IMR-90 (cell line): ENCODE measurements at regions not wholly inside any gene's neighbourhood (a gene's known extent, or its start where the extent isn't known, plus 50 kb on each side); places are given as distances from the start of the nearest gene placed in this dataset.

Source experiments
- ATAC-seq: fragments of 200-7000 bp; cut with Tn5 transposase; 2 replicates; pipeline ENCODE4 v1.9.1; 2020; ENCODE audit warnings: low read depth, mild to moderate bottlenecking, moderate library complexity
- BruUV-seq: library from RNA; stranded (reverse); fragments of 400-500 nt; replicated peaks from 2 replicates; lab custom pipeline; 2021; lab: Mats Ljungman, UMichigan
- CTCF ChIA-PET: fragments of 300-600 bp; formaldehyde crosslinking; extraction: SDS; loops from one replicate; lab custom pipeline; 2021; ENCODE audit warnings: antibody characterized with exemption; lab: Yijun Ruan, JAX
- POLR2A ChIA-PET: fragments of 300-600 bp; sonication (Branson Sonifier 250); formaldehyde crosslinking; loops from one replicate; lab custom pipeline; 2022; ENCODE audit warnings: antibody characterized with exemption; ENCODE audit not compliant: unreplicated experiment; lab: Charles Lee
- DNase-seq: peaks from one replicate; pipeline ENCODE4 v3.0.0; 2013
- H2AFZ ChIP-seq: replicated peaks from 2 replicates; pipeline ENCODE3; 2013; ENCODE audit warnings: low read length, mild to moderate bottlenecking; ENCODE audit not compliant: poor library complexity
- H2AK5ac ChIP-seq: 2 replicates; pipeline ENCODE4 v1.6.1; 2013; ENCODE audit warnings: low read depth, low read length, inconsistent platforms
- H2AK9ac ChIP-seq: replicated peaks from 2 replicates; pipeline ENCODE3; 2013; ENCODE audit warnings: mild to moderate bottlenecking, low read depth, low read length, moderate library complexity; ENCODE audit not compliant: poor library complexity
- H2BK120ac ChIP-seq: 2 replicates; pipeline ENCODE4 v1.6.1; 2013; ENCODE audit warnings: low read depth, low read length, inconsistent platforms
- H2BK15ac ChIP-seq: 3 replicates; pipeline ENCODE4 v1.6.1; 2013; ENCODE audit warnings: low read depth, low read length, inconsistent platforms
- H2BK20ac ChIP-seq: 2 replicates; pipeline ENCODE4 v1.6.1; 2013; ENCODE audit warnings: low read depth, mild to moderate bottlenecking, inconsistent platforms, low read length, moderate library complexity
- H2BK5ac ChIP-seq: 2 replicates; pipeline ENCODE4 v1.6.1; 2013; ENCODE audit warnings: mild to moderate bottlenecking, low read depth, low read length, inconsistent platforms; ENCODE audit not compliant: poor library complexity, severe bottlenecking
- H3K14ac ChIP-seq: replicated peaks from 2 replicates; pipeline ENCODE4 v1.6.1; 2013; ENCODE audit warnings: low read depth, low read length, inconsistent platforms
- H3K18ac ChIP-seq: 2 replicates; pipeline ENCODE4 v1.6.1; 2013; ENCODE audit warnings: low read depth, low read length, control low read depth
- H3K23ac ChIP-seq: 2 replicates; pipeline ENCODE4 v1.6.1; 2013; ENCODE audit warnings: low read depth, low read length, inconsistent platforms
- H3K27ac ChIP-seq: 2 replicates; pipeline ENCODE4 v1.5.1; 2013; ENCODE audit warnings: mild to moderate bottlenecking, control low read depth, low read length; ENCODE audit not compliant: insufficient read depth
- H3K27me3 ChIP-seq: 2 replicates; pipeline ENCODE4 v1.6.1; 2013; ENCODE audit warnings: low read length; ENCODE audit not compliant: control insufficient read depth, insufficient read depth
- H3K36me3 ChIP-seq: 2 replicates; pipeline ENCODE4 v1.6.1; 2013; ENCODE audit warnings: low read length, mixed read lengths; ENCODE audit not compliant: control insufficient read depth, insufficient read depth
- H3K4ac ChIP-seq: 2 replicates; pipeline ENCODE4 v1.6.1; 2013; ENCODE audit warnings: low read depth, low read length, inconsistent platforms
- H3K4me1 ChIP-seq: 2 replicates; pipeline ENCODE4 v1.6.1; 2013; ENCODE audit warnings: low read length, mixed read lengths; ENCODE audit not compliant: control insufficient read depth, insufficient read depth
- H3K4me2 ChIP-seq: 2 replicates; pipeline ENCODE4 v1.6.1; 2013; ENCODE audit warnings: low read depth, mild to moderate bottlenecking, control low read depth, low read length, moderate library complexity
- H3K4me3 ChIP-seq: 2 replicates; pipeline ENCODE4 v1.5.1; 2013; ENCODE audit warnings: low read depth, mild to moderate bottlenecking, control low read depth, low read length, moderate library complexity; ENCODE audit not compliant: insufficient read depth
- H3K56ac ChIP-seq: 2 replicates; pipeline ENCODE4 v1.6.1; 2013; ENCODE audit warnings: low read length, inconsistent platforms; ENCODE audit not compliant: insufficient read depth; ENCODE audit errors: extremely low read depth
- H3K79me1 ChIP-seq, 2 experiments: 2 replicates each; pipeline ENCODE4 v1.6.1; 2013; ENCODE audit warnings: low read length in 2 of 2, inconsistent platforms in 1 of 2, low read depth in 1 of 2
- H3K9ac ChIP-seq: 2 replicates; pipeline ENCODE4 v1.6.1; 2013; ENCODE audit warnings: low read depth, low read length, control low read depth
- H3K9me1 ChIP-seq: 2 replicates; pipeline ENCODE4 v1.6.1; 2013; ENCODE audit warnings: low read length, inconsistent platforms; ENCODE audit not compliant: insufficient read depth
- H3K9me3 ChIP-seq: 2 replicates; pipeline ENCODE4 v1.6.1; 2013; ENCODE audit warnings: low read length; ENCODE audit not compliant: control insufficient read depth, insufficient read depth
- H4K20me1 ChIP-seq: 2 replicates; pipeline ENCODE4 v1.6.1; 2013; ENCODE audit warnings: low read length, inconsistent platforms; ENCODE audit not compliant: insufficient read depth
- H4K5ac ChIP-seq: 2 replicates; pipeline ENCODE4 v1.6.1; 2013; ENCODE audit warnings: mild to moderate bottlenecking, low read depth, low read length, control low read depth
- H4K8ac ChIP-seq, 2 experiments: 2 replicates each; pipeline ENCODE4 v1.6.1; 2013; ENCODE audit warnings: low read depth in 2 of 2, low read length in 2 of 2, control low read depth in 1 of 2, inconsistent platforms in 1 of 2
- H4K91ac ChIP-seq: 2 replicates; pipeline ENCODE4 v1.6.1; 2013; ENCODE audit warnings: low read depth, low read length, inconsistent platforms; ENCODE audit not compliant: insufficient read depth
- BHLHE40 ChIP-seq: fragments of 150-350 bp; IDR thresholded peaks from 2 replicates; pipeline ENCODE4 v1.6.1; 2016; ENCODE audit warnings: mild to moderate bottlenecking, low read depth, low read length
- CEBPB ChIP-seq: IDR thresholded peaks from 2 replicates; pipeline ENCODE4 v1.6.1; 2012; ENCODE audit warnings: low read depth, low read length, improper control_type of control experiment
- ELK1 ChIP-seq: fragments of 150-350 bp; IDR thresholded peaks from 2 replicates; pipeline ENCODE4 v1.6.1; 2016; ENCODE audit warnings: low read depth, mild to moderate bottlenecking, low read length, moderate library complexity, borderline replicate concordance
- FOS ChIP-seq: fragments of 150-350 bp; IDR thresholded peaks from 2 replicates; pipeline ENCODE4 v1.6.1; 2016; ENCODE audit warnings: low read depth, low read length
- MAFK ChIP-seq: IDR thresholded peaks from 2 replicates; pipeline ENCODE4 v1.6.1; 2012; ENCODE audit warnings: low read depth, low read length, improper control_type of control experiment
- MXI1 ChIP-seq: IDR thresholded peaks from 2 replicates; pipeline ENCODE4 v1.6.1; 2012; ENCODE audit warnings: low read depth, mild to moderate bottlenecking, low read length, moderate library complexity, borderline replicate concordance
- NFE2L2 ChIP-seq: fragments of 150-350 bp; IDR thresholded peaks from 2 replicates; pipeline ENCODE4 v1.6.1; 2016; ENCODE audit warnings: low read depth, mild to moderate bottlenecking, low read length
- POLR2A ChIP-seq: IDR thresholded peaks from 2 replicates; pipeline ENCODE4 v1.6.1; 2012; ENCODE audit warnings: mild to moderate bottlenecking, low read depth, low read length
- RAD21 ChIP-seq: IDR thresholded peaks from 2 replicates; pipeline ENCODE4 v1.6.1; 2012; ENCODE audit warnings: low read length, improper control_type of control experiment
- RFX5 ChIP-seq: IDR thresholded peaks from 2 replicates; pipeline ENCODE4 v1.8.0; 2012; ENCODE audit warnings: low read depth, mild to moderate bottlenecking, low read length, moderate library complexity
- SMC3 ChIP-seq: fragments of 150-350 bp; IDR thresholded peaks from 2 replicates; pipeline ENCODE4 v1.6.1; 2016; ENCODE audit warnings: low read depth, mild to moderate bottlenecking, antibody characterized with exemption, low read length, moderate library complexity
- WGBS, 2 experiments: methylation state at CpG; one replicate each; pipeline versions ENCODE4 v1.1.5 to v1.1.7; 2013; ENCODE audit warnings: missing lambda C conversion rate in 2 of 2; ENCODE audit not compliant: insufficient read length in 1 of 2; ENCODE audit errors: extremely low coverage in 2 of 2; 5-methylcytosine and 5-hydroxymethylcytosine counted together
- dilution Hi-C: fragments of 300-500 bp; cut with HindIII; formaldehyde crosslinking; loops from one replicate; pipeline ENCODE4 v1.14.3; 2018; ENCODE audit warnings: low sequenced_read_pairs; ENCODE audit not compliant: unreplicated experiment
- in situ Hi-C: fragments of 300-500 bp; cut with MboI; formaldehyde crosslinking; loops from 3 replicates; pipeline ENCODE4 v1.14.3; 2019; ENCODE audit warnings: low sequenced_read_pairs, inconsistent platforms, mixed read lengths
- intact Hi-C: fragments of 100-400 bp; cut with micrococcal nuclease; formaldehyde crosslinking; loops from 2 replicates; pipeline ENCODE4 v1.10.0; 2022
- TF ChIP-seq, protein P1 (sequence below): conservative IDR thresholded peaks from 2 replicates; pipeline ENCODE4 v1.5.1; 2012; ENCODE audit warnings: mild to moderate bottlenecking, low read depth, low read length, improper control_type of control experiment

DNA sequence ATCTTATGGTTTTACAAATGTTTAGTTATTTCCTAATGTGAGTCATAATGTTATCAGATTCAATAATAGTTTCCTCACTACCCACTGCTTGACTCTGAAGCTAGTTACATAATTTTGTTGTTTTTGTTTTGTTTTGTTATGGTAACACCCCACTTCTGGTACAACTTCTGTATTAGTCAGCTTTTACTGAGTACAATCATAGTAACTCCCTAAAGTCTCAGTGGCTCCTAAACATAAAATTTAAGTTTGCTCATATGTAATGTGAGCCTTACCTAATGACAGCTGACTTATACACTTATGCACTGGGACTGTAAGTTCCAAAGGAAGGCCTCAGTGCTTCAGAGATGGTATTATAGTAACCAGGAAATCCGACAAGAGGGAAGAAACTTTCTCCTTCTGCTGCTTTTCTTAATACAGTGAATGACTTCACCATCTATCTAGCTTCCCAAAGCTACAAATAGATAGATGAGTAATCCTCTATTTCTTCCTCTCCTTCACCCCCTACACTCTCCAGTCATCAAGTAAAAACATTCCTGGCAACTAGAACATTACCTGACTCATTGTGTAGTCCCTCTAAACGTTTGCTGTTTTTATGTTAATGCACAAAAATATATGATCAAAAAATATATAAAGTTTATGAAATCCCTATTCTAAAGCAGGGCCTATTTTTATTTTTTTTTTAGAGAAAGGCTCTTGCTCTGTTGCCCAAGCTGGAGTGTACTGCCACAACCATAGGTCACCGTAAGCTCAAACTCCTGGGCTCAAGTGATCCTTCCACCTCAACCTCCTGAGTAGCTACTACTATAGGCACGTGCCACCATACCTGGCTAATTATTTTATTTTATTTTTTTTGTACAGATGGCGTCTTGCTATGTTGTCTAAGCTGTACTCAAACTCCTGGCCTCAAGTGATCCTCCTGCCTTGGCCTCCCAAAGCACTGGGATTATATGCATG, 563.0 kb downstream of the SOX6 start:
- H4K8ac ChIP-seq, result peak overlapping the region in 1 of 2 experiments; percentile 61; a peak in 1 of 4 replicates
- peak overlapping the region; percentile 75 for H2AK5ac ChIP-seq
- H4K20me1 ChIP-seq, result 0 out of 2 replicates have a peak, but pooled peaks cover 5% of the 10 kb centered on the region
- intact Hi-C loops, result no loop called here
- no peak overlapping the region for H4K91ac ChIP-seq
- 0 out of 2 replicates have a peak overlapping the region, but pooled peaks have one; percentile 23 for H3K27ac ChIP-seq
- H2BK15ac ChIP-seq, result no peak overlapping the region
- no peak overlapping the region for H3K56ac ChIP-seq
- TF ChIP-seq MAFK, result peak; percentile 53; the same call in 1 of the 2 replicates
- no peak for TF ChIP-seq SMC3
- no peak for TF ChIP-seq ELK1
- TF ChIP-seq RAD21, result no peak
- TF ChIP-seq, protein P1, sequence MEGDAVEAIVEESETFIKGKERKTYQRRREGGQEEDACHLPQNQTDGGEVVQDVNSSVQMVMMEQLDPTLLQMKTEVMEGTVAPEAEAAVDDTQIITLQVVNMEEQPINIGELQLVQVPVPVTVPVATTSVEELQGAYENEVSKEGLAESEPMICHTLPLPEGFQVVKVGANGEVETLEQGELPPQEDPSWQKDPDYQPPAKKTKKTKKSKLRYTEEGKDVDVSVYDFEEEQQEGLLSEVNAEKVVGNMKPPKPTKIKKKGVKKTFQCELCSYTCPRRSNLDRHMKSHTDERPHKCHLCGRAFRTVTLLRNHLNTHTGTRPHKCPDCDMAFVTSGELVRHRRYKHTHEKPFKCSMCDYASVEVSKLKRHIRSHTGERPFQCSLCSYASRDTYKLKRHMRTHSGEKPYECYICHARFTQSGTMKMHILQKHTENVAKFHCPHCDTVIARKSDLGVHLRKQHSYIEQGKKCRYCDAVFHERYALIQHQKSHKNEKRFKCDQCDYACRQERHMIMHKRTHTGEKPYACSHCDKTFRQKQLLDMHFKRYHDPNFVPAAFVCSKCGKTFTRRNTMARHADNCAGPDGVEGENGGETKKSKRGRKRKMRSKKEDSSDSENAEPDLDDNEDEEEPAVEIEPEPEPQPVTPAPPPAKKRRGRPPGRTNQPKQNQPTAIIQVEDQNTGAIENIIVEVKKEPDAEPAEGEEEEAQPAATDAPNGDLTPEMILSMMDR, result no peak
- no peak for TF ChIP-seq RFX5
- no peak for TF ChIP-seq BHLHE40
- no peak for TF ChIP-seq POLR2A
- no peak for TF ChIP-seq MXI1
- TF ChIP-seq NFE2L2, result no peak
- TF ChIP-seq CEBPB, result peak; percentile 80
- peak; percentile 79 for TF ChIP-seq FOS
- H3K18ac ChIP-seq, result peak overlapping the region; percentile 93; the same call in 1 of the 2 replicates
- no peak overlapping the region for H3K23ac ChIP-seq
- no CpG with 5 or more reads among the region's 5 CpGs for WGBS, 2 experiments
- no peaks in the 10 kb centered on the region for H3K79me1 ChIP-seq
- no peak overlapping the region; the same call in 1 of the 2 replicates for H3K14ac ChIP-seq
- ChIA-PET POLR2A (no interaction called here), CTCF (no interaction called here)
- peak overlapping the region; percentile 84; the same call in 1 of the 2 replicates for H2BK120ac ChIP-seq
- peak overlapping the region; percentile 8 for H2AK9ac ChIP-seq
- ATAC-seq, result peak; percentile 93
- H3K4me1 ChIP-seq, result peaks cover 3% of the 10 kb centered on the region; the same call in 1 of the 2 replicates
- H4K5ac ChIP-seq, result peak overlapping the region; percentile 36; the same call in 1 of the 2 replicates
- peak overlapping the region; percentile 77 for H3K4ac ChIP-seq
- H2AFZ ChIP-seq, result no peak overlapping the region
- no peak overlapping the region for H3K9ac ChIP-seq
- peak overlapping the region; percentile 27; the same call in 1 of the 2 replicates for H3K4me2 ChIP-seq
- peak overlapping the region; percentile 91 for H2BK5ac ChIP-seq
- H2BK20ac ChIP-seq, result peak overlapping the region; percentile 63
- H3K4me3 ChIP-seq, result no peak overlapping the region
- 0 out of 2 replicates have a peak, but pooled peaks cover 2% of the 10 kb centered on the region for H3K9me1 ChIP-seq
- no TSS peak for BruUV-seq
- in situ Hi-C loops, result no loop called here
- H3K27me3 ChIP-seq, result no peaks in the 10 kb centered on the region
- peak; percentile 94 for DNase-seq
- dilution Hi-C loops, result no loop called here
- H3K9me3 ChIP-seq, result 0 out of 2 replicates have a peak, but pooled peaks cover 5% of the 10 kb centered on the region
- no peaks in the 10 kb centered on the region for H3K36me3 ChIP-seq
